ENCODE measurements at regions not wholly inside any gene's neighbourhood (a gene's known extent, or its start where the extent isn't known, plus 50 kb on each side); places are given as distances from the start of the nearest gene placed in this dataset. TPM values are rescaled to one million over a fixed set of nuclear protein-coding genes. Genes with fewer than 3 reads are reported as not detected.
"Not testable (repeated sequence)": the region's sequence is repeated elsewhere in the genome, so short reads cannot be mapped to it uniquely, and the experiment has no call there.

GRCh38 chr20:29533566-29534177 lies 1723.8 kb upstream of the DEFB115 start:
- H3K9me3 ChIP-seq; H3K4me3 ChIP-seq; H3K27me3 ChIP-seq; H3K27ac ChIP-seq; H3K4me1 ChIP-seq; H3K36me3 ChIP-seq; DNase-seq (ENCODE audit: low spot score in 2 of 2): not testable (repeated sequence)
- WGBS, 2 donors = 48% methylated on average over 4 of the region's 4 CpGs
- TF ChIP-seq CTCF (IDR thresholded peaks at IDR 0.05) = peak in 1 of 5 experiments; percentile 8

GRCh38 chr20:29566901-29567635 lies 1690.4 kb upstream of the DEFB115 start:
- H3K36me3 ChIP-seq; H3K9me3 ChIP-seq; DNase-seq (ENCODE audit: low spot score in 2 of 2); H3K4me1 ChIP-seq; H3K27ac ChIP-seq; H3K4me3 ChIP-seq; H3K27me3 ChIP-seq: not testable (repeated sequence)
- WGBS, 2 donors = 51 to 72% methylated on average over 37 to 44 of the region's 44 CpGs

GRCh38 chr20:29567671-29568070 lies 1689.8 kb upstream of the DEFB115 start:
- not testable (repeated sequence) for H3K27me3 ChIP-seq; H3K36me3 ChIP-seq; H3K27ac ChIP-seq; H3K4me1 ChIP-seq; H3K4me3 ChIP-seq; H3K9me3 ChIP-seq; DNase-seq (ENCODE audit: low spot score in 2 of 2)
- WGBS, 2 donors = 40 to 69% methylated on average over 23 of the region's 23 CpGs

DNA sequence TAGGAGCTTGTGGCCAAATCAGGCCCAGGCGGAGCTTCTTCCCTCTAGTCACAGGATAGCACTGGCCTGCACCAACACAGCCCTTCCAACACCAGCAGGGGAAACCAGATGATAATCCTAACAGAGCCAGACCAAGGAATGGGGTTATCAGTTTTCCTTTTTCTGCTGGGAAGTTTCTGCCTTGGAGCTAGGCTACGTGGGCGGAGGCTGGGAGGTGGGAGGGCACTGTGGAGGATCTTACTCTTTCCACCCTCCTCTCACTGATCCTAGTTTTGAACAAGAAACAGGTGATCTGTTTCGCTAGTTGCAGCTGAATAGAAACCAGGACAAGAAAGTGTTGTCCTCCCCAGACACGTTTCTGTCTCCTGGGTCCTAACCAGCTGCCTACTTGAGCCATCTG lies 1687.3 kb upstream of the DEFB115 start:
- DNase-seq (ENCODE audit: low spot score in 2 of 2); H3K9me3 ChIP-seq; H3K4me3 ChIP-seq; H3K36me3 ChIP-seq; H3K27me3 ChIP-seq; H3K27ac ChIP-seq; H3K4me1 ChIP-seq: not testable (repeated sequence)
- WGBS, 2 donors = 66 to 68% methylated on average over 5 of the region's 5 CpGs

GRCh38 chr20:29589530-29589929 lies 1667.9 kb upstream of the DEFB115 start:
- 62 to 64% methylated on average over 2 of the region's 2 CpGs for WGBS, 2 donors
- H3K36me3 ChIP-seq; H3K27me3 ChIP-seq; DNase-seq (ENCODE audit: low spot score in 2 of 2); H3K27ac ChIP-seq; H3K9me3 ChIP-seq; H3K4me1 ChIP-seq; H3K4me3 ChIP-seq: not testable (repeated sequence)

DNA sequence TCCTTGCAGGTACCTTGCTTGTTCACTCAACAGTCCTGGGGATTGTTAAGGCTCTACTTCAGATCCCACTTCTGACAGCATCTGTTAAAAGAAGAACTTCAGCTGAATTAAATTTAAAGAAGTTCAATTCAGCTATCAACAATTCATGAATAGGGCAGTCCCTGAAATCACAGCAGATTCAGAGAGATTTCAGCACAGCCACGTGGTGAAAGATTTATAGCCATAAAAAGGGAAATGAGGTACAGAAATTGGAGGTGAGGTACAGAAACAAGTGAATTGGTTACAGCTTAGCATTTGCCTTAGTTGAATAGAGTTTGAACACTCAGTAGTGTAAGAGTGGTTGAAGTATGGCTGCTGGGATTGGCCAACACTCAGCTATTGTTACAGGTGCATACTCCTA lies 1653.3 kb upstream of the DEFB115 start:
- not testable (repeated sequence) for H3K27ac ChIP-seq; H3K27me3 ChIP-seq; H3K36me3 ChIP-seq; H3K4me1 ChIP-seq; H3K9me3 ChIP-seq; H3K4me3 ChIP-seq; DNase-seq (ENCODE audit: low spot score in 2 of 2)
- WGBS, 2 donors = 5 to 11% methylated on average over 1 of the region's 1 CpG

GRCh38 chr20:29606171-29606570 lies 1651.3 kb upstream of the DEFB115 start:
- H3K9me3 ChIP-seq; H3K36me3 ChIP-seq; H3K27me3 ChIP-seq; DNase-seq (ENCODE audit: low spot score in 2 of 2); H3K27ac ChIP-seq; H3K4me3 ChIP-seq; H3K4me1 ChIP-seq: not testable (repeated sequence)
- 63 to 72% methylated on average over 3 of the region's 3 CpGs for WGBS, 2 donors

GRCh38 chr20:29629395-29629794 lies 1628.1 kb upstream of the DEFB115 start:
- WGBS, 2 donors = 93 to 95% methylated on average over 1 of the region's 1 CpG
- DNase-seq (ENCODE audit: low spot score in 2 of 2); H3K27me3 ChIP-seq; H3K4me3 ChIP-seq; H3K4me1 ChIP-seq; H3K9me3 ChIP-seq; H3K27ac ChIP-seq; H3K36me3 ChIP-seq: not testable (repeated sequence)

Small RNA genes lying in the stretch of these regions (small RNA-seq; reads per million reads assigned to genes)
- gene RF00002 (not detected), gene RF00019 (not detected)

All from tibial nerve (tissue), 4 donors.